ENCODE measurements at regions not wholly inside any gene's neighbourhood (a gene's known extent, or its start where the extent isn't known, plus 50 kb on each side); places are given as distances from the start of the nearest gene placed in this dataset.

GRCh38 chr4:96227515-96227914 is 387.6 kb downstream of the PDHA2 start:
- peaks cover 1 to 16% (median 7%) of the 10 kb centered on the region in 5 donors for H3K9me3 Mint-ChIP-seq
- no peak overlapping the region for H3K4me3 Mint-ChIP-seq
- H3K36me3 Mint-ChIP-seq: no peaks in the 10 kb centered on the region
- no peak overlapping the region for H3K27ac Mint-ChIP-seq
- POLR2A ChIA-PET: no interaction called here
- no peaks in the 10 kb centered on the region for H3K4me1 Mint-ChIP-seq
- no peak overlapping the region for H3K4me3 ChIP-seq (ENCODE audit: low read length)
- no peak for DNase-seq
- CTCF ChIA-PET: no interaction called here
- no peaks in the 10 kb centered on the region for H3K27me3 ChIP-seq (ENCODE audit: insufficient read depth, low read length, poor library complexity, severe bottlenecking)
- H3K4me1 ChIP-seq (ENCODE audit: insufficient read depth, low read length): no peaks in the 10 kb centered on the region
- no peaks in the 10 kb centered on the region for H3K9me3 ChIP-seq (ENCODE audit: low read length)
- peaks cover 0 to 2% of the 10 kb centered on the region in 2 donors for H3K27me3 Mint-ChIP-seq
- H3K27ac ChIP-seq (ENCODE audit: low read depth, low read length): no peak overlapping the region
- H3K36me3 ChIP-seq (ENCODE audit: insufficient read depth, low read length): no peaks in the 10 kb centered on the region

- Histone ChIP-seq H3K4me1 (ENCODE audit: insufficient read depth, low read length) (no peaks in the 10 kb centered on the region), H3K9me3 (ENCODE audit: low read length) (no peaks in the 10 kb centered on the region), H3K4me3 (ENCODE audit: low read length) (no peak overlapping the region), H3K27ac (ENCODE audit: low read depth, low read length) (no peak overlapping the region), H3K27me3 (ENCODE audit: insufficient read depth, low read length, poor library complexity, severe bottlenecking) (no peaks in the 10 kb centered on the region), H3K36me3 (ENCODE audit: insufficient read depth, low read length) (no peaks in the 10 kb centered on the region)
- peaks cover 5 to 23% (median 7%) of the 10 kb centered on the region in 5 donors for H3K9me3 Mint-ChIP-seq
- H3K27me3 Mint-ChIP-seq: peaks cover 0 to 2% of the 10 kb centered on the region in 2 donors
- H3K4me1 Mint-ChIP-seq: no peaks in the 10 kb centered on the region
- no peaks in the 10 kb centered on the region for H3K36me3 Mint-ChIP-seq
- no peak overlapping the region for H3K27ac Mint-ChIP-seq
- ChIA-PET CTCF (no interaction called here), POLR2A (no interaction called here)
- H3K4me3 Mint-ChIP-seq: no peak overlapping the region
- DNase-seq: no peak
Observed at GRCh38 chr4:96228463-96228862, 388.6 kb downstream of the PDHA2 start.

- H3K27me3 ChIP-seq (ENCODE audit: insufficient read depth, low read length, poor library complexity, severe bottlenecking): no peaks in the 10 kb centered on the region
- H3K4me3 Mint-ChIP-seq: no peak overlapping the region
- H3K36me3 ChIP-seq (ENCODE audit: insufficient read depth, low read length): no peaks in the 10 kb centered on the region
- no peaks in the 10 kb centered on the region for H3K4me1 ChIP-seq (ENCODE audit: insufficient read depth, low read length)
- no peaks in the 10 kb centered on the region for H3K27me3 Mint-ChIP-seq
- no peak overlapping the region for H3K27ac ChIP-seq (ENCODE audit: low read depth, low read length)
- H3K36me3 Mint-ChIP-seq: no peaks in the 10 kb centered on the region
- H3K27ac Mint-ChIP-seq: no peak overlapping the region
- no peaks in the 10 kb centered on the region for H3K4me1 Mint-ChIP-seq
- ChIA-PET CTCF (no interaction called here), POLR2A (no interaction called here)
- H3K9me3 ChIP-seq (ENCODE audit: low read length): no peaks in the 10 kb centered on the region
- no peak overlapping the region for H3K4me3 ChIP-seq (ENCODE audit: low read length)
- no peak for DNase-seq
- H3K9me3 Mint-ChIP-seq: peaks cover 3 to 17% (median 11%) of the 10 kb centered on the region in 5 donors
Observed at GRCh38 chr4:96240041-96240440, 400.1 kb downstream of the PDHA2 start.

GRCh38 chr4:96241819-96242218 is 401.9 kb downstream of the PDHA2 start:
- H3K4me3 ChIP-seq (ENCODE audit: low read length): no peak overlapping the region
- Mint-ChIP-seq H3K9me3 (peaks cover 0 to 23% (median 8%) of the 10 kb centered on the region in 5 donors), H3K27ac (no peak overlapping the region), H3K4me3 (no peak overlapping the region), H3K36me3 (no peaks in the 10 kb centered on the region), H3K4me1 (no peaks in the 10 kb centered on the region), H3K27me3 (no peaks in the 10 kb centered on the region)
- ChIA-PET POLR2A (no interaction called here), CTCF (no interaction called here)
- no peaks in the 10 kb centered on the region for H3K4me1 ChIP-seq (ENCODE audit: insufficient read depth, low read length)
- no peak for DNase-seq
- H3K36me3 ChIP-seq (ENCODE audit: insufficient read depth, low read length): no peaks in the 10 kb centered on the region
- no peaks in the 10 kb centered on the region for H3K27me3 ChIP-seq (ENCODE audit: insufficient read depth, low read length, poor library complexity, severe bottlenecking)
- H3K9me3 ChIP-seq (ENCODE audit: low read length): no peaks in the 10 kb centered on the region
- H3K27ac ChIP-seq (ENCODE audit: low read depth, low read length): no peak overlapping the region

GRCh38 chr4:96247096-96247495 is 407.2 kb downstream of the PDHA2 start:
- Histone ChIP-seq H3K36me3 (ENCODE audit: insufficient read depth, low read length) (no peaks in the 10 kb centered on the region), H3K9me3 (ENCODE audit: low read length) (no peaks in the 10 kb centered on the region), H3K4me3 (ENCODE audit: low read length) (no peak overlapping the region), H3K27ac (ENCODE audit: low read depth, low read length) (no peak overlapping the region), H3K27me3 (ENCODE audit: insufficient read depth, low read length, poor library complexity, severe bottlenecking) (no peaks in the 10 kb centered on the region), H3K4me1 (ENCODE audit: insufficient read depth, low read length) (no peaks in the 10 kb centered on the region)
- H3K27me3 Mint-ChIP-seq: no peaks in the 10 kb centered on the region
- ChIA-PET POLR2A (no interaction called here), CTCF (no interaction called here)
- no peak overlapping the region for H3K4me3 Mint-ChIP-seq
- H3K9me3 Mint-ChIP-seq: peaks cover 0 to 29% (median 0%) of the 10 kb centered on the region in 5 donors
- no peak overlapping the region for H3K27ac Mint-ChIP-seq
- no peaks in the 10 kb centered on the region for H3K4me1 Mint-ChIP-seq
- H3K36me3 Mint-ChIP-seq: no peaks in the 10 kb centered on the region
- DNase-seq: no peak

GRCh38 chr4:96248225-96248624 is 408.3 kb downstream of the PDHA2 start:
- H3K4me3 ChIP-seq (ENCODE audit: low read length): no peak overlapping the region
- no peaks in the 10 kb centered on the region for H3K9me3 ChIP-seq (ENCODE audit: low read length)
- no peaks in the 10 kb centered on the region for H3K36me3 ChIP-seq (ENCODE audit: insufficient read depth, low read length)
- ChIA-PET POLR2A (no interaction called here), CTCF (no interaction called here)
- no peaks in the 10 kb centered on the region for H3K27me3 Mint-ChIP-seq
- H3K4me1 ChIP-seq (ENCODE audit: insufficient read depth, low read length): no peaks in the 10 kb centered on the region
- H3K27me3 ChIP-seq (ENCODE audit: insufficient read depth, low read length, poor library complexity, severe bottlenecking): no peaks in the 10 kb centered on the region
- no peak for DNase-seq
- peaks cover 0 to 20% (median 0%) of the 10 kb centered on the region in 5 donors for H3K9me3 Mint-ChIP-seq
- H3K4me1 Mint-ChIP-seq: no peaks in the 10 kb centered on the region
- H3K4me3 Mint-ChIP-seq: no peak overlapping the region
- H3K36me3 Mint-ChIP-seq: no peaks in the 10 kb centered on the region
- H3K27ac ChIP-seq (ENCODE audit: low read depth, low read length): no peak overlapping the region
- no peak overlapping the region for H3K27ac Mint-ChIP-seq

- no peak for DNase-seq
- Mint-ChIP-seq H3K27ac (no peak overlapping the region), H3K4me3 (no peak overlapping the region), H3K4me1 (no peaks in the 10 kb centered on the region), H3K36me3 (no peaks in the 10 kb centered on the region), H3K27me3 (no peaks in the 10 kb centered on the region), H3K9me3 (peaks cover 0 to 9% (median 3%) of the 10 kb centered on the region in 5 donors)
- Histone ChIP-seq H3K27me3 (ENCODE audit: insufficient read depth, low read length, poor library complexity, severe bottlenecking) (no peaks in the 10 kb centered on the region), H3K36me3 (ENCODE audit: insufficient read depth, low read length) (no peaks in the 10 kb centered on the region), H3K27ac (ENCODE audit: low read depth, low read length) (no peak overlapping the region), H3K4me1 (ENCODE audit: insufficient read depth, low read length) (no peaks in the 10 kb centered on the region), H3K4me3 (ENCODE audit: low read length) (no peak overlapping the region), H3K9me3 (ENCODE audit: low read length) (no peaks in the 10 kb centered on the region)
- POLR2A ChIA-PET: no interaction called here
- CTCF ChIA-PET: no interaction called here
Observed at GRCh38 chr4:96260064-96260682, 420.3 kb downstream of the PDHA2 start.

GRCh38 chr4:96262057-96262456 is 422.2 kb downstream of the PDHA2 start:
- H3K4me1 ChIP-seq (ENCODE audit: insufficient read depth, low read length): no peaks in the 10 kb centered on the region
- Mint-ChIP-seq H3K36me3 (no peaks in the 10 kb centered on the region), H3K4me3 (no peak overlapping the region), H3K4me1 (no peaks in the 10 kb centered on the region), H3K27ac (no peak overlapping the region), H3K27me3 (no peaks in the 10 kb centered on the region), H3K9me3 (peaks cover 0 to 9% (median 3%) of the 10 kb centered on the region in 5 donors)
- no peaks in the 10 kb centered on the region for H3K36me3 ChIP-seq (ENCODE audit: insufficient read depth, low read length)
- no peaks in the 10 kb centered on the region for H3K27me3 ChIP-seq (ENCODE audit: insufficient read depth, low read length, poor library complexity, severe bottlenecking)
- ChIA-PET CTCF (no interaction called here), POLR2A (no interaction called here)
- H3K9me3 ChIP-seq (ENCODE audit: low read length): no peaks in the 10 kb centered on the region
- no peak overlapping the region for H3K4me3 ChIP-seq (ENCODE audit: low read length)
- H3K27ac ChIP-seq (ENCODE audit: low read depth, low read length): no peak overlapping the region
- DNase-seq: no peak

GRCh38 chr4:96263291-96263690 is 423.4 kb downstream of the PDHA2 start:
- peaks cover 0 to 12% (median 3%) of the 10 kb centered on the region in 5 donors for H3K9me3 Mint-ChIP-seq
- POLR2A ChIA-PET: no interaction called here

More at GRCh38 chr4:96263291-96263690, 423.4 kb downstream of the PDHA2 start:
- no peak overlapping the region for H3K4me3 Mint-ChIP-seq
- CTCF ChIA-PET: no interaction called here
- Histone ChIP-seq H3K27ac (ENCODE audit: low read depth, low read length) (no peak overlapping the region), H3K27me3 (ENCODE audit: insufficient read depth, low read length, poor library complexity, severe bottlenecking) (no peaks in the 10 kb centered on the region), H3K4me3 (ENCODE audit: low read length) (no peak overlapping the region), H3K36me3 (ENCODE audit: insufficient read depth, low read length) (no peaks in the 10 kb centered on the region), H3K4me1 (ENCODE audit: insufficient read depth, low read length) (no peaks in the 10 kb centered on the region), H3K9me3 (ENCODE audit: low read length) (no peaks in the 10 kb centered on the region)
- no peaks in the 10 kb centered on the region for H3K27me3 Mint-ChIP-seq
- H3K27ac Mint-ChIP-seq: no peak overlapping the region
- DNase-seq: no peak
- no peaks in the 10 kb centered on the region for H3K4me1 Mint-ChIP-seq
- H3K36me3 Mint-ChIP-seq: no peaks in the 10 kb centered on the region

Measured in CD8-positive, alpha-beta memory T cell (primary cell).